Neural cell (in vitro differentiated cells): ENCODE measurements at regions not wholly inside any gene's neighbourhood (a gene's known extent, or its start where the extent isn't known, plus 50 kb on each side); places are given as distances from the start of the nearest gene placed in this dataset.

Source experiments
- H2AFZ ChIP-seq: fragments of 200-600, 300-800 bp; sonication (generic), shearing (Covaris generic); 2 replicates; pipeline ENCODE4 v1.6.0; 2014; ENCODE audit warnings: low read depth, mild to moderate bottlenecking, antibody characterized with exemption, low read length, moderate library complexity
- H3F3A ChIP-seq: fragments of 200-600 bp; shearing (Covaris generic); 2 replicates; pipeline ENCODE4 v1.6.1; 2016; ENCODE audit warnings: mild to moderate bottlenecking, moderate library complexity, mixed read lengths, antibody characterized with exemption, low read length; ENCODE audit not compliant: insufficient read depth, poor library complexity, severe bottlenecking
- H3K27ac ChIP-seq: fragments of 200-600, 300-800 bp; sonication (generic), shearing (Covaris generic); 2 replicates; pipeline ENCODE4 v1.5.1; 2014; ENCODE audit warnings: mild to moderate bottlenecking, low read length, moderate library complexity
- H3K27me3 ChIP-seq: fragments of 300-800, 200-600 bp; sonication (generic), shearing (Covaris generic); 2 replicates; pipeline ENCODE4 v1.6.0; 2014; ENCODE audit warnings: mild to moderate bottlenecking, low read depth, low read length, moderate library complexity; ENCODE audit not compliant: insufficient read depth
- H3K36me3 ChIP-seq: fragments of 300-800, 200-600 bp; sonication (generic), shearing (Covaris generic); 2 replicates; pipeline ENCODE4 v1.5.1; 2014; ENCODE audit warnings: mild to moderate bottlenecking, antibody characterized with exemption, low read length, moderate library complexity; ENCODE audit not compliant: insufficient read depth
- H3K4me2 ChIP-seq: fragments of 300-800, 200-600 bp; sonication (generic), shearing (Covaris generic); 2 replicates; pipeline ENCODE4 v1.6.0; 2014; ENCODE audit warnings: mild to moderate bottlenecking, low read length
- H3K4me3 ChIP-seq: fragments of 300-800, 200-600 bp; sonication (generic), shearing (Covaris generic); 2 replicates; pipeline ENCODE4 v1.5.1; 2014; ENCODE audit warnings: mild to moderate bottlenecking, low read length, moderate library complexity
- H3K79me2 ChIP-seq: fragments of 200-600 bp; shearing (Covaris generic); replicated peaks from 2 replicates; pipeline ENCODE4 v1.6.0; 2014; ENCODE audit warnings: mild to moderate bottlenecking, low read length, moderate library complexity; ENCODE audit not compliant: insufficient read depth
- H3K9ac ChIP-seq: fragments of 300-800, 200-600 bp; sonication (generic), shearing (Covaris generic); 2 replicates; pipeline ENCODE4 v1.6.1; 2016; ENCODE audit warnings: mild to moderate bottlenecking, low read length, mixed read lengths
- H3K9me2 ChIP-seq: fragments of 200-600 bp; shearing (Covaris generic); 2 replicates; pipeline ENCODE4 v1.6.1; 2016; ENCODE audit warnings: mild to moderate bottlenecking, low read length, mixed read lengths; ENCODE audit not compliant: insufficient read depth
- H3K9me3 ChIP-seq: fragments of 200-600, 300-800 bp; sonication (generic), shearing (Covaris generic); 2 replicates; pipeline ENCODE4 v1.6.1; 2016; ENCODE audit warnings: mild to moderate bottlenecking, mixed run types, low read length, moderate library complexity, mixed read lengths
- H4K20me1 ChIP-seq: fragments of 200-600 bp; shearing (Covaris generic); 2 replicates; pipeline ENCODE4 v1.6.1; 2016; ENCODE audit warnings: mild to moderate bottlenecking, mixed run types; ENCODE audit not compliant: insufficient read depth
- EP300 ChIP-seq: fragments of 450-650 bp; conservative IDR thresholded peaks from 2 replicates; pipeline ENCODE4 v1.6.1; 2014; ENCODE audit warnings: antibody characterized with exemption, mild to moderate bottlenecking, moderate library complexity; ENCODE audit not compliant: poor library complexity, severe bottlenecking
- EZH2 ChIP-seq: fragments of 200-600, 300-800 bp; shearing (Covaris generic), sonication (generic); IDR thresholded peaks from 2 replicates; pipeline ENCODE4 v1.6.1; 2014; ENCODE audit warnings: antibody characterized with exemption, low read length, borderline replicate concordance, mild to moderate bottlenecking; ENCODE audit not compliant: insufficient read depth, poor library complexity, severe bottlenecking
- MXI1 ChIP-seq: fragments of 450-650 bp; conservative IDR thresholded peaks from 2 replicates; pipeline ENCODE4 v1.6.1; 2014; ENCODE audit warnings: antibody characterized with exemption, mild to moderate bottlenecking; ENCODE audit not compliant: poor library complexity, severe bottlenecking
- POLR2AphosphoS5 ChIP-seq: IDR thresholded peaks from 2 replicates; pipeline ENCODE4 v1.6.1; 2012
- RAD21 ChIP-seq: fragments of 450-650 bp; conservative IDR thresholded peaks from 2 replicates; pipeline ENCODE4 v1.6.1; 2014; ENCODE audit warnings: antibody characterized with exemption, mild to moderate bottlenecking, moderate library complexity
- SMC3 ChIP-seq: fragments of 450-650 bp; conservative IDR thresholded peaks from 2 replicates; pipeline ENCODE4 v1.6.1; 2014; ENCODE audit warnings: antibody characterized with exemption, mild to moderate bottlenecking, moderate library complexity; ENCODE audit not compliant: poor library complexity
- TAF1 ChIP-seq: IDR thresholded peaks from 2 replicates; pipeline ENCODE4 v1.6.1; 2012; ENCODE audit warnings: low read depth
- TF ChIP-seq, protein P1 (sequence below): fragments of 450-650 bp; IDR thresholded peaks from 2 replicates; pipeline ENCODE4 v1.5.1; 2014; ENCODE audit warnings: antibody characterized with exemption, mild to moderate bottlenecking, moderate library complexity; ENCODE audit not compliant: poor library complexity, severe bottlenecking
- TF ChIP-seq, protein P2 (sequence below): IDR thresholded peaks from 2 replicates; pipeline ENCODE4 v1.6.1; 2012; ENCODE audit warnings: borderline replicate concordance

DNA sequence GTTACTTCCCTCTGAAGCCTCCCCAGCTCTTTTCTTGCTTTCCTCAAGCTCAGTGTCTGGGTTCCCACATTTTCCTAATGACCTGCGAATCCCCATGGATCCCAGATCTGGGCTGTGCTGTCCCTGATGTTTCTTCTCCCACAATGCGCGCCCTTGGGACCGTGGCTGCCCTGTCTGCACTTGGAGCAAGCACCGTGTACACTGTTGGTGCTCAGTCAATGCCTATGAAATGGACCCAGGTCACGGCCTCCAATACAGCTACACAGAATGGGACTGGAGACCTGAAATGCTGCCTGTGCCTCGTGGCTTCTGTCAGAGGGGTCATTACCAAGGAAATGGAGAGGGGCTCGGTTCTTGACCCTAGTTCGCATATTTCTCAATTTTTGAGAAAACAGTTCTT, 160.1 kb upstream of the SOX1 start:
- Histone ChIP-seq H4K20me1 (no peaks in the 10 kb centered on the region), H3K9me2 (no peaks in the 10 kb centered on the region), H3K27ac (no peak overlapping the region), H3K36me3 (no peaks in the 10 kb centered on the region), H3K79me2 (no peaks in the 10 kb centered on the region), H3K27me3 (no peaks in the 10 kb centered on the region), H3K4me2 (no peak overlapping the region), H3K9ac (no peak overlapping the region), H3K4me3 (no peak overlapping the region), H3K9me3 (no peaks in the 10 kb centered on the region), H2AFZ (no peak overlapping the region), H3F3A (no peaks in the 10 kb centered on the region)
- TF ChIP-seq, protein P1, sequence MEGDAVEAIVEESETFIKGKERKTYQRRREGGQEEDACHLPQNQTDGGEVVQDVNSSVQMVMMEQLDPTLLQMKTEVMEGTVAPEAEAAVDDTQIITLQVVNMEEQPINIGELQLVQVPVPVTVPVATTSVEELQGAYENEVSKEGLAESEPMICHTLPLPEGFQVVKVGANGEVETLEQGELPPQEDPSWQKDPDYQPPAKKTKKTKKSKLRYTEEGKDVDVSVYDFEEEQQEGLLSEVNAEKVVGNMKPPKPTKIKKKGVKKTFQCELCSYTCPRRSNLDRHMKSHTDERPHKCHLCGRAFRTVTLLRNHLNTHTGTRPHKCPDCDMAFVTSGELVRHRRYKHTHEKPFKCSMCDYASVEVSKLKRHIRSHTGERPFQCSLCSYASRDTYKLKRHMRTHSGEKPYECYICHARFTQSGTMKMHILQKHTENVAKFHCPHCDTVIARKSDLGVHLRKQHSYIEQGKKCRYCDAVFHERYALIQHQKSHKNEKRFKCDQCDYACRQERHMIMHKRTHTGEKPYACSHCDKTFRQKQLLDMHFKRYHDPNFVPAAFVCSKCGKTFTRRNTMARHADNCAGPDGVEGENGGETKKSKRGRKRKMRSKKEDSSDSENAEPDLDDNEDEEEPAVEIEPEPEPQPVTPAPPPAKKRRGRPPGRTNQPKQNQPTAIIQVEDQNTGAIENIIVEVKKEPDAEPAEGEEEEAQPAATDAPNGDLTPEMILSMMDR: no peak
- no peak for TF ChIP-seq POLR2AphosphoS5
- no peak for TF ChIP-seq TAF1
- no peak for TF ChIP-seq SMC3
- TF ChIP-seq, protein P2, sequence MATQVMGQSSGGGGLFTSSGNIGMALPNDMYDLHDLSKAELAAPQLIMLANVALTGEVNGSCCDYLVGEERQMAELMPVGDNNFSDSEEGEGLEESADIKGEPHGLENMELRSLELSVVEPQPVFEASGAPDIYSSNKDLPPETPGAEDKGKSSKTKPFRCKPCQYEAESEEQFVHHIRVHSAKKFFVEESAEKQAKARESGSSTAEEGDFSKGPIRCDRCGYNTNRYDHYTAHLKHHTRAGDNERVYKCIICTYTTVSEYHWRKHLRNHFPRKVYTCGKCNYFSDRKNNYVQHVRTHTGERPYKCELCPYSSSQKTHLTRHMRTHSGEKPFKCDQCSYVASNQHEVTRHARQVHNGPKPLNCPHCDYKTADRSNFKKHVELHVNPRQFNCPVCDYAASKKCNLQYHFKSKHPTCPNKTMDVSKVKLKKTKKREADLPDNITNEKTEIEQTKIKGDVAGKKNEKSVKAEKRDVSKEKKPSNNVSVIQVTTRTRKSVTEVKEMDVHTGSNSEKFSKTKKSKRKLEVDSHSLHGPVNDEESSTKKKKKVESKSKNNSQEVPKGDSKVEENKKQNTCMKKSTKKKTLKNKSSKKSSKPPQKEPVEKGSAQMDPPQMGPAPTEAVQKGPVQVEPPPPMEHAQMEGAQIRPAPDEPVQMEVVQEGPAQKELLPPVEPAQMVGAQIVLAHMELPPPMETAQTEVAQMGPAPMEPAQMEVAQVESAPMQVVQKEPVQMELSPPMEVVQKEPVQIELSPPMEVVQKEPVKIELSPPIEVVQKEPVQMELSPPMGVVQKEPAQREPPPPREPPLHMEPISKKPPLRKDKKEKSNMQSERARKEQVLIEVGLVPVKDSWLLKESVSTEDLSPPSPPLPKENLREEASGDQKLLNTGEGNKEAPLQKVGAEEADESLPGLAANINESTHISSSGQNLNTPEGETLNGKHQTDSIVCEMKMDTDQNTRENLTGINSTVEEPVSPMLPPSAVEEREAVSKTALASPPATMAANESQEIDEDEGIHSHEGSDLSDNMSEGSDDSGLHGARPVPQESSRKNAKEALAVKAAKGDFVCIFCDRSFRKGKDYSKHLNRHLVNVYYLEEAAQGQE: no peak
- TF ChIP-seq EP300: no peak
- TF ChIP-seq RAD21: no peak
- no peak for TF ChIP-seq EZH2
- TF ChIP-seq MXI1: no peak

DNA sequence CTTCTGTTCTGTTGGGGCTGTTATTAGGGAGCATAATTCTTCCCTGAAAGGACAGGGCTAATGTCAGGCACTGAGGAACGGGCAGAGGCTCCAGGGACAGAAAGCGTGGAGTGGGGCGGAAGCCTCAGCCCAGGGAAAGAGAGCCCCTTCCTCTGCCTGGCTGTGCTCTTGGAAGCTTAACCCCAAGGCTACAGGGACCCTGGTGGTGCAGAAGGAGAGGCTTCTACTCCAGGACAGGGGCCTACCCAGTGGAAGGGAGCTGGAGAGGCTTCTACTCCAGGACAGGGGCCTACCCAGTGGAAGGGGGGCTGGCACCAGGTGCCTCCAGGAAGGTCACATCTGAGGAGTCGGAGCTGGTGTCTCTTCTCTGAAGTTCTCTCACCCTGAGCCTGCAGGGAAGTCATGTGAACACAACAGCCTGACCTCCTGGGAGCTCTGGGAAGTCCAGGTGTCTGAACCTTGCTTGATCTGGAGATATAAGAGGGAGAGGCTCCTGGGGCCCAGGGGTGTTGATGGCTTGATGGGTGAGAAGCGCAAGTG, 159.5 kb upstream of the SOX1 start:
- Histone ChIP-seq H3K9me3 (no peaks in the 10 kb centered on the region), H3K27ac (no peak overlapping the region), H2AFZ (no peak overlapping the region), H3K36me3 (no peaks in the 10 kb centered on the region), H3K4me2 (no peak overlapping the region), H3K4me3 (no peak overlapping the region), H4K20me1 (no peaks in the 10 kb centered on the region), H3K9me2 (no peaks in the 10 kb centered on the region), H3K79me2 (no peaks in the 10 kb centered on the region), H3K27me3 (no peaks in the 10 kb centered on the region), H3F3A (no peaks in the 10 kb centered on the region), H3K9ac (no peak overlapping the region)
- TF ChIP-seq MXI1: no peak
- TF ChIP-seq RAD21: no peak
- TF ChIP-seq EP300: no peak
- no peak for TF ChIP-seq POLR2AphosphoS5
- TF ChIP-seq, protein P1: no peak
- TF ChIP-seq TAF1: no peak
- TF ChIP-seq, protein P2: no peak
- no peak for TF ChIP-seq SMC3
- no peak for TF ChIP-seq EZH2
